SK-N-SH treated with all-trans-retinoic acid at 6 μM for 48 hours (cell line): ENCODE measurements at regions not wholly inside any gene's neighbourhood (a gene's known extent, or its start where the extent isn't known, plus 50 kb on each side); places are given as distances from the start of the nearest gene placed in this dataset.

Experiments
- ATAC-seq: fragments of 200-7000 bp; cut with Tn5 transposase; 3 replicates; pipeline ENCODE4 v1.9.1; 2020; ENCODE audit warnings: mild to moderate bottlenecking, moderate library complexity
- ARNTL ChIP-seq: fragments of 450-650 bp; formaldehyde crosslinking; IDR thresholded peaks from 2 replicates; pipeline ENCODE4 v1.5.0; 2020; ENCODE audit warnings: low read depth, mild to moderate bottlenecking, moderate library complexity, borderline replicate concordance
- BACH2 ChIP-seq: fragments of 250-450 bp; sonication (Bioruptor Pico); IDR thresholded peaks from 2 replicates; pipeline ENCODE4 v1.9.0; 2021; ENCODE audit warnings: mild to moderate bottlenecking, borderline replicate concordance
- CREB5 ChIP-seq: fragments of 250-450 bp; sonication (Bioruptor Pico); IDR thresholded peaks from 2 replicates; pipeline ENCODE4 v1.5.1; 2020; ENCODE audit warnings: low read depth, mild to moderate bottlenecking, moderate library complexity
- CSDC2 ChIP-seq: fragments of 250-450 bp; sonication (Bioruptor Pico); IDR thresholded peaks from 2 replicates; pipeline ENCODE4 v1.5.0; 2020; ENCODE audit warnings: mild to moderate bottlenecking, moderate library complexity
- CSRNP3 ChIP-seq: fragments of 250-450 bp; sonication (Bioruptor Pico); IDR thresholded peaks from 2 replicates; pipeline ENCODE4 v1.5.1; 2021; ENCODE audit warnings: mild to moderate bottlenecking, moderate library complexity
- ESRRG ChIP-seq: fragments of 250-450 bp; sonication (Bioruptor Pico); IDR thresholded peaks from 2 replicates; pipeline ENCODE4 v1.6.1; 2021; ENCODE audit warnings: mild to moderate bottlenecking
- ISL1 ChIP-seq: fragments of 250-450 bp; sonication (Bioruptor Pico); IDR thresholded peaks from 2 replicates; pipeline ENCODE4 v2.1.2; 2022; ENCODE audit warnings: mild to moderate bottlenecking, moderate library complexity
- OSR1 ChIP-seq: fragments of 250-450 bp; sonication (Bioruptor Pico); IDR thresholded peaks from 2 replicates; pipeline ENCODE4 v1.8.0; 2022; ENCODE audit warnings: moderate library complexity, mild to moderate bottlenecking, inconsistent platforms
- PPARA ChIP-seq: fragments of 250-450 bp; sonication (Bioruptor Pico); IDR thresholded peaks from 2 replicates; pipeline ENCODE4 v1.5.0; 2020; ENCODE audit warnings: mild to moderate bottlenecking, borderline replicate concordance
- RARB ChIP-seq: fragments of 250-450 bp; sonication (Bioruptor Pico); IDR thresholded peaks from 2 replicates; pipeline ENCODE4 v1.8.0; 2021; ENCODE audit warnings: mild to moderate bottlenecking, moderate library complexity
- SNAI2 ChIP-seq: fragments of 250-450 bp; sonication (Bioruptor Pico); IDR thresholded peaks from 2 replicates; pipeline ENCODE4 v1.5.0; 2020; ENCODE audit warnings: mild to moderate bottlenecking, moderate library complexity
- TCF4 ChIP-seq: fragments of 250-450 bp; sonication (Bioruptor Pico); IDR thresholded peaks from 2 replicates; pipeline ENCODE4 v1.8.0; 2021; ENCODE audit warnings: mild to moderate bottlenecking, moderate library complexity, borderline replicate concordance
- TOX ChIP-seq: fragments of 250-450 bp; sonication (Bioruptor Pico); IDR thresholded peaks from 2 replicates; pipeline ENCODE4 v1.8.0; 2021; ENCODE audit warnings: mild to moderate bottlenecking, moderate library complexity, borderline replicate concordance
- TSHZ2 ChIP-seq: fragments of 250-450 bp; sonication (Bioruptor Pico); IDR thresholded peaks from 2 replicates; pipeline ENCODE4 v1.5.0; 2020; ENCODE audit warnings: mild to moderate bottlenecking, moderate library complexity
- ZC3H10 ChIP-seq: fragments of 250-450 bp; sonication (Bioruptor Pico); IDR thresholded peaks from 2 replicates; pipeline ENCODE4 v1.5.1; 2021; ENCODE audit warnings: mild to moderate bottlenecking, moderate library complexity
- ZFP3 ChIP-seq: fragments of 250-450 bp; sonication (Bioruptor Pico); IDR thresholded peaks from 2 replicates; pipeline ENCODE4 v1.5.0; 2020; ENCODE audit warnings: mild to moderate bottlenecking, moderate library complexity
- ZFP30 ChIP-seq: fragments of 450-650 bp; formaldehyde crosslinking; IDR thresholded peaks from 2 replicates; pipeline ENCODE4 v1.5.0; 2022; ENCODE audit warnings: mild to moderate bottlenecking, moderate library complexity
- ZNF565 ChIP-seq: fragments of 450-650 bp; formaldehyde crosslinking; conservative IDR thresholded peaks from 2 replicates; pipeline ENCODE4 v1.5.0; 2020; ENCODE audit warnings: low read depth, mild to moderate bottlenecking, moderate library complexity
- ZNF70 ChIP-seq: fragments of 450-650 bp; formaldehyde crosslinking; IDR thresholded peaks from 2 replicates; pipeline ENCODE4 v1.5.0; 2020; ENCODE audit warnings: mild to moderate bottlenecking, moderate library complexity
- ZNF8 ChIP-seq: fragments of 450-650 bp; formaldehyde crosslinking; IDR thresholded peaks from 2 replicates; pipeline ENCODE4 v1.5.0; 2020; ENCODE audit warnings: mild to moderate bottlenecking, moderate library complexity
- TF ChIP-seq, protein P1 (sequence below): fragments of 250-450 bp; sonication (Bioruptor Pico); IDR thresholded peaks from 2 replicates; pipeline ENCODE4 v1.8.0; 2021; ENCODE audit warnings: low read depth, mild to moderate bottlenecking, moderate library complexity, borderline replicate concordance
- TF ChIP-seq, protein P2 (sequence below): fragments of 250-450 bp; sonication (Bioruptor Pico); IDR thresholded peaks from 2 replicates; pipeline ENCODE4 v1.8.0; 2020; ENCODE audit warnings: mild to moderate bottlenecking, moderate library complexity, borderline replicate concordance

- TF ChIP-seq RARB (CRISPR knock-in tag) (no peak), ISL1 (CRISPR knock-in tag) (peak; percentile 50)
- TF ChIP-seq, all 23 proteins: peak for 1
- no peak for ATAC-seq
These were observed 317.0 kb upstream of the TMPO start for GRCh38 chr12:98198261-98198982.

DNA sequence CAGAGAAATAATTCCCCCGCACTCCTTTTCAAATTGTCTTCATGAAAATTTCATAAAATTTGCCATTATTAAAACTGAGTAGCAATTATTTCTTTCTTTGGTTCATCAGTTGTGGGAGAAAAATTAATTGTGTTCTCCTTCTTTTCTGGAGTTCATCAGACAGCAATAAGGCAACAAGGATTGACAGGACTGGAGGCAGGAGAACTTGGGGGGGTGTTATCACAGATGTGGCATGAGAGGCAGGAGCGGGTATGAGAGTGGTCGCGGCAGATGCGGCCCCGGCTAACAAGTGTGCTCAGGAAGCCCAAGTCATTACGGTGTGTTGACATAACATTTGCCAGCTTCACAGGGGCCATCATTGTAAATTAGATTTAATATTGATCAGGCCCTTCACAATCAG, 306.6 kb upstream of the TMPO start:
- no peak for ATAC-seq

DNA sequence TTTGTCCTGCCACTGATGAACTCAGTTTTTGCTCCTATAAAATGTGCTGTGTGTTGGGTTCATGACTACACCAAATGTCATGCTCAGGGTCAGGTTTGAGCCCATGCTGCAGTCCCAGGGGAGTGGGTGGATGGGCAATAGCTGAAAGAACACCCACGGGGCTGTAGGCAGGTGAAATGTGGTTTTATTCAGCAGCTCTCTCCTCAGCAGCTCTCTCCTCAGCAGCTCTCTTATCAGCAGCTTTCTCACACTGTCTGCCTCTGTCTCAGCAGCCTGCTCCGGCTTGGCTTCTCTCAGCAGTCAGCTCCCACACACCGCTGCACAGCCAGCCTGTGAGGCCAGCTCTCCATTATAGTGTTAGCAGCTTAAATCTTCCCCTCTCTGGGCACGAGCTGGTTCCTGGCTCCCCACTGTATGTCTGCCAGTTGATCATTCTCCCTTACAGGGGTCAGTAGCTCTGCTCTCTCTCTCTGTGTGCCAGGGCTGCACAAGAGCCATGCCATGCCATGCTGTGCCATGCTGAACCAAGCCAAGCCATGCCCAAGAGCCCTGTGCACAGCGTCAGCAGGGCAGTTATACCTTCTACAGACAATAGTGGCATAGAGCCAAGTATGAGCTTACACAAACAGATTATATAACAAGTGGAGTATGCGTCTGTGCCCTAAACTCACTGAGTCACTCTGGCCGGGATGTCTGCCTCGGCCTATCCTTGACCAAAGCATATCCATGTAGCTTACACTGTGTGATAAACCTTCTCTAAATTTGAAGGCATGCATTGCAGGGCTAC, 303.3 kb upstream of the TMPO start:
- peak; percentile 33; the same call in 2 of the 3 replicates for ATAC-seq
- no peak for TF ChIP-seq TSHZ2 (CRISPR knock-in tag)
- no peak for TF ChIP-seq CSDC2 (CRISPR knock-in tag)

More for the DNA sequence above, 306.6 kb upstream of the TMPO start:
- TF ChIP-seq SNAI2 (CRISPR knock-in tag) (no peak), RARB (CRISPR knock-in tag) (no peak), ZFP30 (no peak), ESRRG (CRISPR knock-in tag) (no peak), ARNTL (CRISPR knock-in tag) (no peak), CSDC2 (CRISPR knock-in tag) (no peak), ZFP3 (CRISPR knock-in tag) (no peak), TOX (no peak), OSR1 (CRISPR knock-in tag) (no peak), BACH2 (CRISPR knock-in tag) (no peak), ZC3H10 (CRISPR knock-in tag) (no peak), ISL1 (CRISPR knock-in tag) (no peak), ZNF8 (CRISPR knock-in tag) (no peak), CSRNP3 (CRISPR knock-in tag) (no peak), TSHZ2 (CRISPR knock-in tag) (no peak), ZNF70 (CRISPR knock-in tag) (no peak), TCF4 (CRISPR knock-in tag) (no peak)
- TF ChIP-seq, protein P1, sequence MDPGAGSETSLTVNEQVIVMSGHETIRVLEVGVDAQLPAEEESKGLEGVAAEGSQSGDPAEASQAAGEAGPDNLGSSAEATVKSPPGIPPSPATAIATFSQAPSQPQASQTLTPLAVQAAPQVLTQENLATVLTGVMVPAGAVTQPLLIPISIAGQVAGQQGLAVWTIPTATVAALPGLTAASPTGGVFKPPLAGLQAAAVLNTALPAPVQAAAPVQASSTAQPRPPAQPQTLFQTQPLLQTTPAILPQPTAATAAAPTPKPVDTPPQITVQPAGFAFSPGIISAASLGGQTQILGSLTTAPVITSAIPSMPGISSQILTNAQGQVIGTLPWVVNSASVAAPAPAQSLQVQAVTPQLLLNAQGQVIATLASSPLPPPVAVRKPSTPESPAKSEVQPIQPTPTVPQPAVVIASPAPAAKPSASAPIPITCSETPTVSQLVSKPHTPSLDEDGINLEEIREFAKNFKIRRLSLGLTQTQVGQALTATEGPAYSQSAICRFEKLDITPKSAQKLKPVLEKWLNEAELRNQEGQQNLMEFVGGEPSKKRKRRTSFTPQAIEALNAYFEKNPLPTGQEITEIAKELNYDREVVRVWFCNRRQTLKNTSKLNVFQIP (CRISPR knock-in tag), result no peak

DNA sequence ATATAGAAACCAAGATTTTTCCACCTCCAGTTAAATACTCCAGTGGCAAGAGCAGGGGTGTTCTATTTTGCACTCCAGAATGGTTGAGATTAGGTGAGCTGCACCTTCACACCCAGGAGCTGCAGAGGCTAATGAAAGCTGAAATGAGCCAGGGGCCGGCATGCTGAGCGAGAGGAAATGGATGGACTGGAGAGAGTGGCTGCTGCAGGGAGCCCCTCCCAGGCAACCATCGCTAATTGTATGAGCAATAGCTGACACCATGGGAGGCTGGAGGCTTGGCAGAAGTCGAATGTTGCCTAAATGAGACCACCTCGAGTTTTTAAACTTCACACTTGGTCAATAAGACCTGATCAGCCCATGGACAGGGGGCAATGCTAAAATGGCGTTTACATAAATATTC, 301.8 kb upstream of the TMPO start:
- ATAC-seq, result no peak
- TF ChIP-seq, protein P2, sequence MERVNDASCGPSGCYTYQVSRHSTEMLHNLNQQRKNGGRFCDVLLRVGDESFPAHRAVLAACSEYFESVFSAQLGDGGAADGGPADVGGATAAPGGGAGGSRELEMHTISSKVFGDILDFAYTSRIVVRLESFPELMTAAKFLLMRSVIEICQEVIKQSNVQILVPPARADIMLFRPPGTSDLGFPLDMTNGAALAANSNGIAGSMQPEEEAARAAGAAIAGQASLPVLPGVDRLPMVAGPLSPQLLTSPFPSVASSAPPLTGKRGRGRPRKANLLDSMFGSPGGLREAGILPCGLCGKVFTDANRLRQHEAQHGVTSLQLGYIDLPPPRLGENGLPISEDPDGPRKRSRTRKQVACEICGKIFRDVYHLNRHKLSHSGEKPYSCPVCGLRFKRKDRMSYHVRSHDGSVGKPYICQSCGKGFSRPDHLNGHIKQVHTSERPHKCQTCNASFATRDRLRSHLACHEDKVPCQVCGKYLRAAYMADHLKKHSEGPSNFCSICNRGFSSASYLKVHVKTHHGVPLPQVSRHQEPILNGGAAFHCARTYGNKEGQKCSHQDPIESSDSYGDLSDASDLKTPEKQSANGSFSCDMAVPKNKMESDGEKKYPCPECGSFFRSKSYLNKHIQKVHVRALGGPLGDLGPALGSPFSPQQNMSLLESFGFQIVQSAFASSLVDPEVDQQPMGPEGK (CRISPR knock-in tag), result no peak
- TF ChIP-seq PPARA (CRISPR knock-in tag) (no peak), CSDC2 (CRISPR knock-in tag) (no peak), TCF4 (CRISPR knock-in tag) (no peak), SNAI2 (CRISPR knock-in tag) (no peak), ZFP3 (CRISPR knock-in tag) (no peak), ZFP30 (no peak), ZNF565 (CRISPR knock-in tag) (no peak), CREB5 (CRISPR knock-in tag) (no peak), RARB (CRISPR knock-in tag) (no peak)
